ENCODE measurements at regions not wholly inside any gene's neighbourhood (a gene's known extent, or its start where the extent isn't known, plus 50 kb on each side); places are given as distances from the start of the nearest gene placed in this dataset.

- no peak for TF ChIP-seq CTCF (IDR thresholded peaks at IDR 0.05; ENCODE audit: insufficient read depth in 1 of 2, low read depth in 1 of 2, low read length in 1 of 2, severe bottlenecking in 1 of 2, unreplicated experiment in 1 of 2)
- Mint-ChIP-seq H3K36me3 (ENCODE audit: insufficient read depth, unreplicated experiment) (no peaks in the 10 kb centered on the region), H3K9me3 (ENCODE audit: unreplicated experiment) (no peaks in the 10 kb centered on the region), H3K4me3 (ENCODE audit: unreplicated experiment) (no peak overlapping the region), H3K27ac (ENCODE audit: unreplicated experiment) (no peak overlapping the region), H3K27me3 (ENCODE audit: insufficient read depth, unreplicated experiment) (no peaks in the 10 kb centered on the region), H3K4me1 (ENCODE audit: low read depth, unreplicated experiment) (peaks cover 6% of the 10 kb centered on the region)
- no TSS peak for BruUV-seq (replicated peaks)
- no peak overlapping the region for H3K4me3 ChIP-seq (ENCODE audit: low read depth, low read length)
- no peaks in the 10 kb centered on the region for H3K9me3 ChIP-seq
- ChIA-PET CTCF (no interaction called here), POLR2A (no interaction called here)
- H3K4me1 ChIP-seq: no peaks in the 10 kb centered on the region; the same call in 1 of the 2 replicates
- no peaks in the 10 kb centered on the region for H3K36me3 ChIP-seq (ENCODE audit: control insufficient read depth, insufficient read depth, low read length)
- intact Hi-C loops (cut with micrococcal nuclease; ENCODE audit: unreplicated experiment): no loop called here
- no peak for DNase-seq
- no peaks in the 10 kb centered on the region for H3K27me3 ChIP-seq (replicated peaks; ENCODE audit: control insufficient read depth, insufficient read depth, low read length)
Measured at GRCh38 chr5:57664700-57665099, 182.1 kb upstream of the ACTBL2 start.

- DNase-seq: no peak
- Histone ChIP-seq H3K9me3 (no peaks in the 10 kb centered on the region), H3K4me1 (no peaks in the 10 kb centered on the region; the same call in 1 of the 2 replicates), H3K4me3 (ENCODE audit: low read depth, low read length) (no peak overlapping the region), H3K36me3 (ENCODE audit: control insufficient read depth, insufficient read depth, low read length) (no peaks in the 10 kb centered on the region), H3K27me3 (replicated peaks; ENCODE audit: control insufficient read depth, insufficient read depth, low read length) (no peaks in the 10 kb centered on the region)
- no peak overlapping the region for H3K27ac Mint-ChIP-seq (ENCODE audit: unreplicated experiment)
- peaks cover 6% of the 10 kb centered on the region for H3K9me3 Mint-ChIP-seq (ENCODE audit: unreplicated experiment)
- H3K36me3 Mint-ChIP-seq (ENCODE audit: insufficient read depth, unreplicated experiment): no peaks in the 10 kb centered on the region
- CTCF ChIA-PET: no interaction called here
- BruUV-seq (replicated peaks): no TSS peak
- peaks cover 6% of the 10 kb centered on the region for H3K4me1 Mint-ChIP-seq (ENCODE audit: low read depth, unreplicated experiment)
- TF ChIP-seq CTCF (IDR thresholded peaks at IDR 0.05; ENCODE audit: insufficient read depth in 1 of 2, low read depth in 1 of 2, low read length in 1 of 2, severe bottlenecking in 1 of 2, unreplicated experiment in 1 of 2): no peak
- intact Hi-C loops (cut with micrococcal nuclease; ENCODE audit: unreplicated experiment): no loop called here
- H3K4me3 Mint-ChIP-seq (ENCODE audit: unreplicated experiment): no peak overlapping the region
- POLR2A ChIA-PET: no interaction called here
- no peaks in the 10 kb centered on the region for H3K27me3 Mint-ChIP-seq (ENCODE audit: insufficient read depth, unreplicated experiment)
Measured at GRCh38 chr5:57663466-57663865, 180.9 kb upstream of the ACTBL2 start.

GRCh38 chr5:57662991-57663390 lies 180.4 kb upstream of the ACTBL2 start:
- H3K9me3 ChIP-seq: no peaks in the 10 kb centered on the region
- POLR2A ChIA-PET: no interaction called here
- H3K4me1 ChIP-seq: no peaks in the 10 kb centered on the region; the same call in 1 of the 2 replicates
- no peak for DNase-seq
- CTCF ChIA-PET: interaction anchor here (0.6 kb wide), 1 partner anchor 13 kb away, joined by 4 read pairs; no protein-coding TSS in a partner anchor
- H3K27ac Mint-ChIP-seq (ENCODE audit: unreplicated experiment): no peak overlapping the region
- no peak overlapping the region for H3K4me3 Mint-ChIP-seq (ENCODE audit: unreplicated experiment)
- H3K27me3 ChIP-seq (replicated peaks; ENCODE audit: control insufficient read depth, insufficient read depth, low read length): no peaks in the 10 kb centered on the region
- no TSS peak for BruUV-seq (replicated peaks)
- no peaks in the 10 kb centered on the region for H3K36me3 Mint-ChIP-seq (ENCODE audit: insufficient read depth, unreplicated experiment)
- no peaks in the 10 kb centered on the region for H3K36me3 ChIP-seq (ENCODE audit: control insufficient read depth, insufficient read depth, low read length)
- H3K4me3 ChIP-seq (ENCODE audit: low read depth, low read length): no peak overlapping the region
- no peak for TF ChIP-seq CTCF (IDR thresholded peaks at IDR 0.05; ENCODE audit: insufficient read depth in 1 of 2, low read depth in 1 of 2, low read length in 1 of 2, severe bottlenecking in 1 of 2, unreplicated experiment in 1 of 2)
- H3K9me3 Mint-ChIP-seq (ENCODE audit: unreplicated experiment): peaks cover 6% of the 10 kb centered on the region
- intact Hi-C loops (cut with micrococcal nuclease; ENCODE audit: unreplicated experiment): no loop called here
- peaks cover 6% of the 10 kb centered on the region for H3K4me1 Mint-ChIP-seq (ENCODE audit: low read depth, unreplicated experiment)
- no peaks in the 10 kb centered on the region for H3K27me3 Mint-ChIP-seq (ENCODE audit: insufficient read depth, unreplicated experiment)
